Upper lobe of right lung (tissue), 1 donor: ENCODE measurements at regions not wholly inside any gene's neighbourhood (a gene's known extent, or its start where the extent isn't known, plus 50 kb on each side); places are given as distances from the start of the nearest gene placed in this dataset.

Experiments
- ATAC-seq: fragments of 200-7000 bp; cut with Tn5 transposase; one replicate; pipeline ENCODE4 v1.9.1; 2020; ENCODE audit warnings: mild to moderate bottlenecking, moderate library complexity
- DNase-seq: peaks from one replicate; pipeline ENCODE4 v3.0.0-alpha.2; 2020
- H3K27ac ChIP-seq: fragments of 200-600 bp; one replicate; pipeline ENCODE4 v1.8.0; 2022
- H3K27me3 ChIP-seq: fragments of 200-600 bp; one replicate; pipeline ENCODE4 v1.8.0; 2022; ENCODE audit warnings: mild to moderate bottlenecking
- H3K36me3 ChIP-seq: fragments of 200-600 bp; one replicate; pipeline ENCODE4 v1.8.0; 2022
- H3K4me1 ChIP-seq: fragments of 200-600 bp; one replicate; pipeline ENCODE4 v1.8.0; 2022
- H3K4me3 ChIP-seq: fragments of 200-600 bp; one replicate; pipeline ENCODE4 v1.8.0; 2022; ENCODE audit warnings: mild to moderate bottlenecking
- H3K9me3 ChIP-seq: fragments of 200-600 bp; one replicate; pipeline ENCODE4 v1.8.0; 2022
- CTCF ChIP-seq: fragments of 200-600 bp; IDR thresholded peaks from one replicate; pipeline ENCODE4 v1.8.0; 2022; ENCODE audit warnings: antibody characterized with exemption
- intact Hi-C: fragments of 100-400 bp; cut with DNase I; formaldehyde crosslinking; loops from one replicate; pipeline ENCODE4 v1.11.0; 2022
- donor health status: DM: no; HTN: yes; CAD: no; lungs with severe emphysema.

- Histone ChIP-seq H3K4me1 (no peaks in the 10 kb centered on the region), H3K36me3 (no peaks in the 10 kb centered on the region), H3K27me3 (no peaks in the 10 kb centered on the region), H3K27ac (no peak overlapping the region), H3K9me3 (no peaks in the 10 kb centered on the region), H3K4me3 (no peak overlapping the region)
- no peak for ATAC-seq
- intact Hi-C loops, result no loop called here
- TF ChIP-seq CTCF, result no peak
- DNase-seq, result no peak
These were observed 296.5 kb upstream of the PLXNA2 start for GRCh38 chr1:208540724-208541123.

- no peak overlapping the region for H3K4me3 ChIP-seq
- H3K27ac ChIP-seq, result no peak overlapping the region
- no peak for ATAC-seq
- no peaks in the 10 kb centered on the region for H3K36me3 ChIP-seq
- H3K9me3 ChIP-seq, result no peaks in the 10 kb centered on the region
- no peaks in the 10 kb centered on the region for H3K4me1 ChIP-seq
- no peak for DNase-seq
- TF ChIP-seq CTCF, result no peak
- H3K27me3 ChIP-seq, result no peaks in the 10 kb centered on the region
- intact Hi-C loops, result no loop called here
These were observed 297.2 kb upstream of the PLXNA2 start for GRCh38 chr1:208541225-208541855.

- H3K27me3 ChIP-seq, result no peaks in the 10 kb centered on the region
- no peaks in the 10 kb centered on the region for H3K9me3 ChIP-seq
- H3K4me1 ChIP-seq, result no peaks in the 10 kb centered on the region
These were observed 298.1 kb upstream of the PLXNA2 start for GRCh38 chr1:208542309-208542708.

GRCh38 chr1:208544053-208544452, 299.9 kb upstream of the PLXNA2 start:
- no peaks in the 10 kb centered on the region for H3K27me3 ChIP-seq
- no peak overlapping the region for H3K4me3 ChIP-seq
- intact Hi-C loops, result no loop called here
- H3K4me1 ChIP-seq, result no peaks in the 10 kb centered on the region
- H3K27ac ChIP-seq, result no peak overlapping the region
- no peak for ATAC-seq
- no peak for TF ChIP-seq CTCF
- no peaks in the 10 kb centered on the region for H3K9me3 ChIP-seq
- no peak for DNase-seq
- no peaks in the 10 kb centered on the region for H3K36me3 ChIP-seq

More at GRCh38 chr1:208542309-208542708, 298.1 kb upstream of the PLXNA2 start:
- Histone ChIP-seq H3K36me3 (no peaks in the 10 kb centered on the region), H3K4me3 (no peak overlapping the region), H3K27ac (no peak overlapping the region)
- TF ChIP-seq CTCF, result no peak
- ATAC-seq (no peak), DNase-seq (no peak)
- intact Hi-C loops, result no loop called here

GRCh38 chr1:208544794-208545193, 300.6 kb upstream of the PLXNA2 start:
- intact Hi-C loops, result no loop called here

More at GRCh38 chr1:208544794-208545193, 300.6 kb upstream of the PLXNA2 start:
- H3K27ac ChIP-seq, result no peak overlapping the region
- H3K4me1 ChIP-seq, result no peaks in the 10 kb centered on the region
- DNase-seq (no peak), ATAC-seq (no peak)
- TF ChIP-seq CTCF, result no peak
- H3K36me3 ChIP-seq, result no peaks in the 10 kb centered on the region
- H3K27me3 ChIP-seq, result no peaks in the 10 kb centered on the region
- no peaks in the 10 kb centered on the region for H3K9me3 ChIP-seq
- H3K4me3 ChIP-seq, result no peak overlapping the region
